WTC11 (cell line): ENCODE measurements at regions not wholly inside any gene's neighbourhood (a gene's known extent, or its start where the extent isn't known, plus 50 kb on each side); places are given as distances from the start of the nearest gene placed in this dataset.

Source experiments
- ATAC-seq: fragments of 200-7000 bp; cut with Tn5 transposase; 2 replicates; pipeline ENCODE4 v1.10.0; 2021; ENCODE audit warnings: mild to moderate bottlenecking, moderate library complexity
- CTCF ChIA-PET: fragments of 300-600 bp; sonication (Branson Sonifier 250); formaldehyde crosslinking; loops from one replicate; lab custom pipeline; 2021; ENCODE audit warnings: antibody characterized with exemption; lab: Charles Lee
- POLR2A ChIA-PET: fragments of 350-600 bp; sonication (Branson Sonifier 250); formaldehyde crosslinking; loops from one replicate; lab custom pipeline; 2021; ENCODE audit warnings: antibody characterized with exemption; lab: Charles Lee
- DNase-seq: peaks from one replicate; pipeline ENCODE4 v3.0.0; 2021; ENCODE audit warnings: low spot score
- H3K27ac Mint-ChIP-seq: 2 replicates; pipeline ENCODE4 v1.8.0; 2021; ENCODE audit warnings: mixed read lengths
- H3K27me3 Mint-ChIP-seq: 2 replicates; pipeline ENCODE4 v1.8.0; 2021; ENCODE audit warnings: low read depth, mild to moderate bottlenecking, moderate library complexity, mixed read lengths
- H3K36me3 Mint-ChIP-seq: 2 replicates; pipeline ENCODE4 v1.8.0; 2021; ENCODE audit warnings: mixed read lengths
- H3K4me1 Mint-ChIP-seq: 2 replicates; pipeline ENCODE4 v1.8.0; 2022; ENCODE audit warnings: mixed read lengths
- H3K4me3 Mint-ChIP-seq: 2 replicates; pipeline ENCODE4 v1.8.0; 2021; ENCODE audit warnings: mild to moderate bottlenecking, moderate library complexity, mixed read lengths
- H3K9me3 Mint-ChIP-seq: 2 replicates; pipeline ENCODE4 v1.8.0; 2021; ENCODE audit warnings: mixed read lengths
- ARID4B ChIP-seq: sonication (generic); formaldehyde crosslinking; IDR thresholded peaks from 2 replicates; pipeline ENCODE4 v1.8.0; 2023; ENCODE audit warnings: missing genetic modification reagents, mild to moderate bottlenecking, borderline replicate concordance
- ATF3 ChIP-seq: sonication (generic); formaldehyde crosslinking; conservative IDR thresholded peaks from 2 replicates; pipeline ENCODE4 v1.8.1; 2022; ENCODE audit warnings: mild to moderate bottlenecking, missing genetic modification reagents
- E2F1 ChIP-seq: sonication (generic); formaldehyde crosslinking; IDR thresholded peaks from 2 replicates; pipeline ENCODE4 v1.8.0; 2022; ENCODE audit warnings: mild to moderate bottlenecking, missing genetic modification reagents
- ELF4 ChIP-seq: sonication (generic); formaldehyde crosslinking; IDR thresholded peaks from 2 replicates; pipeline ENCODE4 v1.8.1; 2022; ENCODE audit warnings: low read depth, mild to moderate bottlenecking, moderate library complexity, missing genetic modification reagents
- ETV6 ChIP-seq: sonication (generic); formaldehyde crosslinking; IDR thresholded peaks from 2 replicates; pipeline ENCODE4 v1.8.1; 2022; ENCODE audit warnings: mild to moderate bottlenecking, missing genetic modification reagents
- FOXK1 ChIP-seq: sonication (generic); formaldehyde crosslinking; IDR thresholded peaks from 2 replicates; pipeline ENCODE4 v1.8.0; 2022; ENCODE audit warnings: mild to moderate bottlenecking, moderate library complexity, missing genetic modification reagents
- FOXP1 ChIP-seq: sonication (generic); formaldehyde crosslinking; IDR thresholded peaks from 2 replicates; pipeline ENCODE4 v1.8.0; 2022; ENCODE audit warnings: missing genetic modification reagents, mild to moderate bottlenecking, moderate library complexity, borderline replicate concordance
- HMGA2 ChIP-seq: fragments of 250-450 bp; sonication (Bioruptor Pico); IDR thresholded peaks from 2 replicates; pipeline ENCODE4 v1.4.0; 2021; ENCODE audit warnings: mild to moderate bottlenecking, moderate library complexity
- IRF2 ChIP-seq: sonication (generic); formaldehyde crosslinking; IDR thresholded peaks from 2 replicates; pipeline ENCODE4 v1.8.0; 2022; ENCODE audit warnings: low read depth, missing genetic modification reagents, borderline replicate concordance
- JAZF1 ChIP-seq: fragments of 250-450 bp; sonication (Bioruptor Pico); IDR thresholded peaks from 2 replicates; pipeline ENCODE4 v1.9.0; 2021; ENCODE audit warnings: moderate library complexity, mild to moderate bottlenecking, inconsistent platforms
- JUN ChIP-seq: sonication (generic); formaldehyde crosslinking; IDR thresholded peaks from 2 replicates; pipeline ENCODE4 v1.8.0; 2023; ENCODE audit warnings: mild to moderate bottlenecking, missing genetic modification reagents
- MXD4 ChIP-seq: fragments of 250-450 bp; sonication (Bioruptor Pico); IDR thresholded peaks from 2 replicates; pipeline ENCODE4 v1.8.0; 2021; ENCODE audit warnings: mild to moderate bottlenecking, moderate library complexity, borderline replicate concordance
- NFATC4 ChIP-seq: fragments of 250-450 bp; sonication (Bioruptor Pico); IDR thresholded peaks from 2 replicates; pipeline ENCODE4 v1.9.0; 2021; ENCODE audit warnings: mild to moderate bottlenecking
- NR2C2 ChIP-seq: sonication (generic); formaldehyde crosslinking; IDR thresholded peaks from 2 replicates; pipeline ENCODE4 v1.8.0; 2022; ENCODE audit warnings: mild to moderate bottlenecking, missing genetic modification reagents
- NR3C1 ChIP-seq: sonication (generic); formaldehyde crosslinking; conservative IDR thresholded peaks from 2 replicates; pipeline ENCODE4 v1.8.1; 2023; ENCODE audit warnings: low read depth, mild to moderate bottlenecking, missing genetic modification reagents
- TEAD1 ChIP-seq: sonication (generic); formaldehyde crosslinking; IDR thresholded peaks from 2 replicates; pipeline ENCODE4 v1.8.0; 2022; ENCODE audit warnings: mild to moderate bottlenecking, missing genetic modification reagents
- TP53 ChIP-seq: sonication (generic); formaldehyde crosslinking; IDR thresholded peaks from 2 replicates; pipeline ENCODE4 v1.8.1; 2023; ENCODE audit warnings: mild to moderate bottlenecking, missing genetic modification reagents
- ZNF317 ChIP-seq: sonication (generic); formaldehyde crosslinking; IDR thresholded peaks from 2 replicates; pipeline ENCODE4 v1.8.1; 2023; ENCODE audit warnings: low read depth, mild to moderate bottlenecking, moderate library complexity, missing genetic modification reagents, borderline replicate concordance
- ZNF396 ChIP-seq: fragments of 250-450 bp; sonication (Bioruptor Pico); IDR thresholded peaks from 2 replicates; pipeline ENCODE4 v1.8.0; 2021; ENCODE audit warnings: mild to moderate bottlenecking, moderate library complexity, borderline replicate concordance
- ZNF423 ChIP-seq: fragments of 250-450 bp; sonication (Bioruptor Pico); IDR thresholded peaks from 2 replicates; pipeline ENCODE4 v2.1.2; 2022; ENCODE audit warnings: mild to moderate bottlenecking, moderate library complexity
- ZNF532 ChIP-seq: fragments of 250-450 bp; sonication (Bioruptor Pico); IDR thresholded peaks from 2 replicates; pipeline ENCODE4 v1.9.0; 2021; ENCODE audit warnings: mild to moderate bottlenecking, borderline replicate concordance
- ZSCAN18 ChIP-seq: fragments of 250-450 bp; sonication (Bioruptor Pico); IDR thresholded peaks from 2 replicates; pipeline ENCODE4 v2.1.2; 2022; ENCODE audit warnings: mild to moderate bottlenecking, moderate library complexity

GRCh38 chr12:114285554-114285953 is 120.4 kb downstream of the TBX5 start (continued):
- TF ChIP-seq NR3C1 (no peak), MXD4 (CRISPR knock-in tag) (no peak), JAZF1 (no peak)
- TF ChIP-seq, all 79 proteins: peak for 0

GRCh38 chr12:114284041-114284440 is 121.9 kb downstream of the TBX5 start:
- Mint-ChIP-seq H3K4me1 (peaks cover 67% of the 10 kb centered on the region), H3K9me3 (peaks cover 6% of the 10 kb centered on the region), H3K36me3 (peaks cover 5% of the 10 kb centered on the region), H3K27me3 (no peaks in the 10 kb centered on the region), H3K4me3 (no peak overlapping the region), H3K27ac (no peak overlapping the region)
- DNase-seq, result no peak
- no peak for ATAC-seq
- CTCF ChIA-PET, result no interaction called here
- TF ChIP-seq TEAD1 (CRISPR knock-in tag), result no peak
- no peak for TF ChIP-seq HMGA2 (CRISPR knock-in tag)
- no peak for TF ChIP-seq FOXP1 (CRISPR knock-in tag)
- TF ChIP-seq ZNF396 (CRISPR knock-in tag), result no peak
- no peak for TF ChIP-seq TP53 (CRISPR knock-in tag)
- no peak for TF ChIP-seq ELF4 (CRISPR knock-in tag)
- TF ChIP-seq ZNF423 (CRISPR knock-in tag), result no peak
- TF ChIP-seq ZNF317 (CRISPR knock-in tag), result no peak
- TF ChIP-seq ZSCAN18, result no peak
- TF ChIP-seq IRF2, result no peak
- no peak for TF ChIP-seq ETV6 (CRISPR knock-in tag)
- no peak for TF ChIP-seq FOXK1 (CRISPR knock-in tag)
- no peak for TF ChIP-seq ZNF532
- no peak for TF ChIP-seq NR2C2 (CRISPR knock-in tag)
- TF ChIP-seq E2F1 (CRISPR knock-in tag), result no peak
- no peak for TF ChIP-seq NFATC4 (CRISPR knock-in tag)
- no peak for TF ChIP-seq JUN (CRISPR knock-in tag)
- TF ChIP-seq ARID4B (CRISPR knock-in tag), result no peak
- TF ChIP-seq ATF3 (CRISPR knock-in tag), result no peak
- POLR2A ChIA-PET, result no interaction called here
